ENCODE measurements at regions not wholly inside any gene's neighbourhood (a gene's known extent, or its start where the extent isn't known, plus 50 kb on each side); places are given as distances from the start of the nearest gene placed in this dataset.

- peak; percentile 25; the same call in 1 of the 2 replicates for TF ChIP-seq CTCF (IDR thresholded peaks at IDR 0.05)
- no peak for TF ChIP-seq POLR2AphosphoS5 (IDR thresholded peaks at IDR 0.05; ENCODE audit: low read depth, low read length)
- TF ChIP-seq NFIC (IDR thresholded peaks at IDR 0.05; ENCODE audit: borderline replicate concordance) = no peak
- TF ChIP-seq GABPA (IDR thresholded peaks at IDR 0.05; ENCODE audit: low read depth) = no peak
- TF ChIP-seq USF2 (IDR thresholded peaks at IDR 0.05; ENCODE audit: borderline replicate concordance, low read depth, low read length) = no peak
- no peak for TF ChIP-seq CHD2 (IDR thresholded peaks at IDR 0.05; ENCODE audit: low read length, partially characterized antibody)
- no peak for TF ChIP-seq FOSL2 (IDR thresholded peaks at IDR 0.05; ENCODE audit: borderline replicate concordance, low read depth)
- no peak for TF ChIP-seq RAD21 (IDR thresholded peaks at IDR 0.05; ENCODE audit: low read length)
- TF ChIP-seq TCF12 (IDR thresholded peaks at IDR 0.05) = no peak
- TF ChIP-seq IRF3 (IDR thresholded peaks at IDR 0.05; ENCODE audit: low read depth, low read length) = no peak
Observed at GRCh38 chr11:45485070-45485707, 180.2 kb downstream of the CHST1 start.
